22Rv1 (cell line): ENCODE measurements at regions not wholly inside any gene's neighbourhood (a gene's known extent, or its start where the extent isn't known, plus 50 kb on each side); places are given as distances from the start of the nearest gene placed in this dataset.

Source experiments
- CTCF ChIP-seq: fragments of 450-650 bp; IDR thresholded peaks from 2 replicates; pipeline ENCODE4 v1.5.1; 2017; ENCODE audit warnings: mild to moderate bottlenecking
- ZFX ChIP-seq: fragments of 450-650 bp; IDR thresholded peaks from 2 replicates; pipeline ENCODE4 v1.6.1; 2017; ENCODE audit warnings: antibody characterized with exemption, borderline replicate concordance

GRCh38 chr2:18871430-18871829 lies 282.1 kb upstream of the NT5C1B start:
- TF ChIP-seq CTCF (no peak), ZFX (no peak)
